ENCODE measurements at regions not wholly inside any gene's neighbourhood (a gene's known extent, or its start where the extent isn't known, plus 50 kb on each side); places are given as distances from the start of the nearest gene placed in this dataset.

DNA sequence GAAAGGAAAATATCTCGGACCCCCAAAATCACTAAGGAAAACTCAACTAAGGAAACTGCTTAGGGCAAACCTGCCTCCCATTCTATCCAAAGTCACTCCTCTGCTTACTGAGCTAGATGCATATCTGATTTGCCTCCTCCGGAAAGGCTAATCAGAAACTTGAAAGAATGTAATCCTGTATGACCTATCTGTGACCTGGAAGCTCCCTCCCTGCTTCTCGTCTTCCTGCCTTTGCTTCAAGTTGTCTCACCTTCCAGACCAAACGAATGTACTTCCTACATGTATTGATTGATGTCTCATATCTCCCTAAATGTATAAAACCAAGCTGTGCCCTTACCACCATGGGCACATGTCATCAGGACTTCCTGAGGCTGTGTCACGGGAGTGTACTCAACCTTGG, 58.1 kb upstream of the SEC61G start:
- H3K4me2 ChIP-seq (ENCODE audit: extremely low read depth, insufficient read depth, low read length), result no peak overlapping the region

DNA sequence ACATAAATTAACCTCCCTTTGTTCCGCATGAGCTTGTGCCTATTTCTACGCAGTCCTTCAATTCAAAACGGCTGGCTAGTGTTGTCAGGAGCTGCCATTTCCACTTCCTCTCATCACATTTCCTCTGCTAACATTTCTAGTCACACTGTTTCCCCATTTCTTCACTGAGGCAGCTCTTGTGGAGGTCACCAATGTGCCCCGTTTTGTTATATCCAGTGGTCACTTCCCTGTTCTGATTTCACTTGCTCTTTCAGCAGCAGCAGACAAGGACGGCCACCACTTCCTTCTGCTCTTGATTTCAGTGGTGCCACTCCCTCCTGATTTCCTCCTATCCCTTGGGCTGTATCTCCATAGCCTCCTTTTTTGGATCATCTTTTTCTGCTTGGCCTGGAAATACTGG, 64.8 kb upstream of the SEC61G start:
- H3K36me3 ChIP-seq (ENCODE audit: control insufficient read depth, insufficient read depth, low read length), result no peaks in the 10 kb centered on the region
- H3K4me2 ChIP-seq (ENCODE audit: extremely low read depth, insufficient read depth, low read length), result no peak overlapping the region
- no peak for TF ChIP-seq EZH2 (IDR thresholded peaks at IDR 0.05; ENCODE audit: low read length, missing control alignments)
- TF ChIP-seq, protein P1, sequence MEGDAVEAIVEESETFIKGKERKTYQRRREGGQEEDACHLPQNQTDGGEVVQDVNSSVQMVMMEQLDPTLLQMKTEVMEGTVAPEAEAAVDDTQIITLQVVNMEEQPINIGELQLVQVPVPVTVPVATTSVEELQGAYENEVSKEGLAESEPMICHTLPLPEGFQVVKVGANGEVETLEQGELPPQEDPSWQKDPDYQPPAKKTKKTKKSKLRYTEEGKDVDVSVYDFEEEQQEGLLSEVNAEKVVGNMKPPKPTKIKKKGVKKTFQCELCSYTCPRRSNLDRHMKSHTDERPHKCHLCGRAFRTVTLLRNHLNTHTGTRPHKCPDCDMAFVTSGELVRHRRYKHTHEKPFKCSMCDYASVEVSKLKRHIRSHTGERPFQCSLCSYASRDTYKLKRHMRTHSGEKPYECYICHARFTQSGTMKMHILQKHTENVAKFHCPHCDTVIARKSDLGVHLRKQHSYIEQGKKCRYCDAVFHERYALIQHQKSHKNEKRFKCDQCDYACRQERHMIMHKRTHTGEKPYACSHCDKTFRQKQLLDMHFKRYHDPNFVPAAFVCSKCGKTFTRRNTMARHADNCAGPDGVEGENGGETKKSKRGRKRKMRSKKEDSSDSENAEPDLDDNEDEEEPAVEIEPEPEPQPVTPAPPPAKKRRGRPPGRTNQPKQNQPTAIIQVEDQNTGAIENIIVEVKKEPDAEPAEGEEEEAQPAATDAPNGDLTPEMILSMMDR (conservative IDR thresholded peaks at IDR 0.05 in 1 of 2, IDR thresholded peaks at IDR 0.05 in 1 of 2; ENCODE audit: low read depth in 1 of 2, low read length in 2 of 2), result no peak
- no peak overlapping the region for H3K4me3 ChIP-seq (replicated peaks in 1 of 4; ENCODE audit: control extremely low read depth in 1 of 4, insufficient read depth in 1 of 4, low read depth in 3 of 4, low read length in 4 of 4)
- no peaks in the 10 kb centered on the region for H3K27me3 ChIP-seq (ENCODE audit: control insufficient read depth, insufficient read depth, low read length)
- peak overlapping the region; percentile 56 for H2AFZ ChIP-seq (ENCODE audit: low read length)
- no peaks in the 10 kb centered on the region for H3K79me2 ChIP-seq (ENCODE audit: control insufficient read depth, insufficient read depth, low read length)
- peaks cover 3% of the 10 kb centered on the region for H3K4me1 ChIP-seq (ENCODE audit: control insufficient read depth, extremely low read depth, insufficient read depth, low read length)
- H3K9ac ChIP-seq (ENCODE audit: insufficient read depth, low read length), result no peak overlapping the region
- H3K27ac ChIP-seq (ENCODE audit: insufficient read depth, low read length), result no peak overlapping the region
- no peaks in the 10 kb centered on the region for H3K9me3 ChIP-seq (ENCODE audit: control insufficient read depth, insufficient read depth, low read depth, low read length)
- DNase-seq (ENCODE audit: low read depth in 2 of 2), result no peak
- H4K20me1 ChIP-seq (ENCODE audit: control insufficient read depth, extremely low read depth, insufficient read depth, low read length), result no peaks in the 10 kb centered on the region

More for the DNA sequence above, 58.1 kb upstream of the SEC61G start:
- Histone ChIP-seq H2AFZ (ENCODE audit: low read length) (no peak overlapping the region), H3K36me3 (ENCODE audit: control insufficient read depth, insufficient read depth, low read length) (no peaks in the 10 kb centered on the region), H3K4me3 (replicated peaks in 1 of 4; ENCODE audit: control extremely low read depth in 1 of 4, insufficient read depth in 1 of 4, low read depth in 3 of 4, low read length in 4 of 4) (no peak overlapping the region), H3K27ac (ENCODE audit: insufficient read depth, low read length) (no peak overlapping the region), H3K9me3 (ENCODE audit: control insufficient read depth, insufficient read depth, low read depth, low read length) (no peaks in the 10 kb centered on the region), H3K27me3 (ENCODE audit: control insufficient read depth, insufficient read depth, low read length) (no peaks in the 10 kb centered on the region), H4K20me1 (ENCODE audit: control insufficient read depth, extremely low read depth, insufficient read depth, low read length) (no peaks in the 10 kb centered on the region), H3K9ac (ENCODE audit: insufficient read depth, low read length) (no peak overlapping the region), H3K4me1 (ENCODE audit: control insufficient read depth, extremely low read depth, insufficient read depth, low read length) (peaks cover 6% of the 10 kb centered on the region), H3K79me2 (ENCODE audit: control insufficient read depth, insufficient read depth, low read length) (no peaks in the 10 kb centered on the region)
- no peak for TF ChIP-seq EZH2 (IDR thresholded peaks at IDR 0.05; ENCODE audit: low read length, missing control alignments)
- TF ChIP-seq, protein P1 (conservative IDR thresholded peaks at IDR 0.05 in 1 of 2, IDR thresholded peaks at IDR 0.05 in 1 of 2; ENCODE audit: low read depth in 1 of 2, low read length in 2 of 2), result no peak
- no peak for DNase-seq (ENCODE audit: low read depth in 2 of 2)

DNA sequence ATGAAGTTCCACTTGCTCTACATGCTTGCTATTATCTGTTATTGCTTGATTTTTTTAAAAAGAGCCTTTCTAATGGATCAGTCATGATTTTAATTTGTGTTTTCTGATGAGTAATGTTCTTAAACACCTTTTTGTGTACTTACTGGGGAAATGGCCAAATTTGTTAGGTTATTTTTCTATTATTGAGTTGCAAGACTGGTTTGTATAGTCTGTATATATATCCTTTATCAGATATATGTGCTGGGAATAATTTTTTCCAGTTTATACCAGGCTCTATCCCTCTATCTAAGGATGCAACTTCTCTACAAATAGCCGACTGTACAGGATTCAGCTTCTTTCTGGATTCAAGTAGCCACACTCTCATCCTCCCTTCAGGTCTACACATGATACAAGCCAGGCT, 65.6 kb upstream of the SEC61G start:
- Histone ChIP-seq H4K20me1 (ENCODE audit: control insufficient read depth, extremely low read depth, insufficient read depth, low read length) (no peaks in the 10 kb centered on the region), H3K9ac (ENCODE audit: insufficient read depth, low read length) (no peak overlapping the region), H2AFZ (ENCODE audit: low read length) (no peak overlapping the region), H3K27ac (ENCODE audit: insufficient read depth, low read length) (no peak overlapping the region), H3K4me3 (replicated peaks in 1 of 4; ENCODE audit: control extremely low read depth in 1 of 4, insufficient read depth in 1 of 4, low read depth in 3 of 4, low read length in 4 of 4) (no peak overlapping the region), H3K79me2 (ENCODE audit: control insufficient read depth, insufficient read depth, low read length) (no peaks in the 10 kb centered on the region), H3K4me2 (ENCODE audit: extremely low read depth, insufficient read depth, low read length) (no peak overlapping the region), H3K27me3 (ENCODE audit: control insufficient read depth, insufficient read depth, low read length) (no peaks in the 10 kb centered on the region), H3K4me1 (ENCODE audit: control insufficient read depth, extremely low read depth, insufficient read depth, low read length) (peaks cover 3% of the 10 kb centered on the region), H3K36me3 (ENCODE audit: control insufficient read depth, insufficient read depth, low read length) (no peaks in the 10 kb centered on the region), H3K9me3 (ENCODE audit: control insufficient read depth, insufficient read depth, low read depth, low read length) (no peaks in the 10 kb centered on the region)
- TF ChIP-seq, protein P1 (conservative IDR thresholded peaks at IDR 0.05 in 1 of 2, IDR thresholded peaks at IDR 0.05 in 1 of 2; ENCODE audit: low read depth in 1 of 2, low read length in 2 of 2), result no peak
- TF ChIP-seq EZH2 (IDR thresholded peaks at IDR 0.05; ENCODE audit: low read length, missing control alignments), result no peak
- DNase-seq (ENCODE audit: low read depth in 2 of 2), result no peak

All from fibroblast of lung (primary cell).